ENCODE measurements at regions not wholly inside any gene's neighbourhood (a gene's known extent, or its start where the extent isn't known, plus 50 kb on each side); places are given as distances from the start of the nearest gene placed in this dataset.

DNA sequence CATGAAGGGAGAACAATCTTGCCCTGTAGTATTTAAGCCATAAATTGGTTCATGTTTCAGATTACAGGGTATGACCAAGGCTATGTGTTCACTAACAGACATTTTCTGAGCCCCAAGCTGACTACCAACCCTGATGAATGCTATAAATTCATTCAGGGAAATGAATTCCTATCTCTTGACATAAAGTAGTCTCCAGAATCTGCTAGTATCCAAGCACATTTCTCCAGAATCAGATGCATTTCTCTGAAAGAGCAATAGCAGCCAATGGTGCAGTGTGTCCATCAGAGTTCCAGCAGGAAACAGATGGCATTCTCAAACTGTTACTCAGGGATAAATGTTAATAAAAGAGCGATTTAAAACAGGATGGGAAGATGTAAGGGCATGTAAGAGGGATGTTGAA is 226.4 kb downstream of the COG6 start:
- Histone ChIP-seq H3K27ac (no peak overlapping the region), H3K36me3 (replicated peaks; ENCODE audit: insufficient read depth, low read depth) (no peaks in the 10 kb centered on the region), H3K4me2 (no peak overlapping the region), H3K27me3 (no peaks in the 10 kb centered on the region), H3K9me3 (ENCODE audit: low read depth) (no peaks in the 10 kb centered on the region), H3K4me1 (ENCODE audit: insufficient read depth) (no peaks in the 10 kb centered on the region), H3K9me2 (replicated peaks; ENCODE audit: insufficient read depth) (no peaks in the 10 kb centered on the region), H4K20me1 (ENCODE audit: insufficient read depth, poor library complexity, severe bottlenecking) (no peaks in the 10 kb centered on the region), H3K79me2 (no peaks in the 10 kb centered on the region), H3K4me3 (no peak overlapping the region), H2AFZ (no peak overlapping the region)
- DNase-seq (ENCODE audit: low spot score), result no peak
- TF ChIP-seq EZH2phosphoT487 (IDR thresholded peaks at IDR 0.05; ENCODE audit: low read depth, severe bottlenecking, unreplicated experiment) (no peak), EZH2 (IDR thresholded peaks at IDR 0.05; ENCODE audit: borderline replicate concordance) (no peak)
- TF ChIP-seq, protein P1, sequence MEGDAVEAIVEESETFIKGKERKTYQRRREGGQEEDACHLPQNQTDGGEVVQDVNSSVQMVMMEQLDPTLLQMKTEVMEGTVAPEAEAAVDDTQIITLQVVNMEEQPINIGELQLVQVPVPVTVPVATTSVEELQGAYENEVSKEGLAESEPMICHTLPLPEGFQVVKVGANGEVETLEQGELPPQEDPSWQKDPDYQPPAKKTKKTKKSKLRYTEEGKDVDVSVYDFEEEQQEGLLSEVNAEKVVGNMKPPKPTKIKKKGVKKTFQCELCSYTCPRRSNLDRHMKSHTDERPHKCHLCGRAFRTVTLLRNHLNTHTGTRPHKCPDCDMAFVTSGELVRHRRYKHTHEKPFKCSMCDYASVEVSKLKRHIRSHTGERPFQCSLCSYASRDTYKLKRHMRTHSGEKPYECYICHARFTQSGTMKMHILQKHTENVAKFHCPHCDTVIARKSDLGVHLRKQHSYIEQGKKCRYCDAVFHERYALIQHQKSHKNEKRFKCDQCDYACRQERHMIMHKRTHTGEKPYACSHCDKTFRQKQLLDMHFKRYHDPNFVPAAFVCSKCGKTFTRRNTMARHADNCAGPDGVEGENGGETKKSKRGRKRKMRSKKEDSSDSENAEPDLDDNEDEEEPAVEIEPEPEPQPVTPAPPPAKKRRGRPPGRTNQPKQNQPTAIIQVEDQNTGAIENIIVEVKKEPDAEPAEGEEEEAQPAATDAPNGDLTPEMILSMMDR (IDR thresholded peaks at IDR 0.05; ENCODE audit: poor library complexity), result no peak
- WGBS (ENCODE audit: low lambda C conversion rate, missing lambda C conversion rate), result 63% methylated on average over 1 of the region's 1 CpG

DNA sequence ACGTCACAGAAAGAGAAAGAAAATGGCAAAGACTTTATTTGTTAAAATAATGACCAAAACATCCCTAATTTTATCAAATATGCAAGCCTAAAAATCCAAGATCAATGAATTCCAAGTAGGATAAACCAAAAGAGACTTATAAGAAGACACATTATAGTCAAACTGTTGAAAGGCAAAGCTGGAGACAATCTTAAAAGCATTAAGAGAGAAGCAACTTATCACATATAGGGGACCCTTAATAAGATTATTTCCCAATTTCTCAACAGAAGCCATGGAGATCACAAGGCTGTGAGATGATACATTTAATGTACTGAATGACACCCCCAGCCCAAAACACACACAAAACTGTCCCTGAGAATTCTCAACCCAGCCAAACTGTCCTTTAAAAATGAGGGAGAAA is 228.7 kb downstream of the COG6 start:
- H3K79me2 ChIP-seq, result no peaks in the 10 kb centered on the region
- no peaks in the 10 kb centered on the region for H3K4me1 ChIP-seq (ENCODE audit: insufficient read depth)
- WGBS (ENCODE audit: low lambda C conversion rate, missing lambda C conversion rate), result 37% methylated on average over 1 of the region's 1 CpG
- no peak for TF ChIP-seq EZH2 (IDR thresholded peaks at IDR 0.05; ENCODE audit: borderline replicate concordance)
- TF ChIP-seq, protein P1 (IDR thresholded peaks at IDR 0.05; ENCODE audit: poor library complexity), result no peak
- no peaks in the 10 kb centered on the region for H3K36me3 ChIP-seq (replicated peaks; ENCODE audit: insufficient read depth, low read depth)
- H2AFZ ChIP-seq, result no peak overlapping the region
- H3K4me2 ChIP-seq, result no peak overlapping the region
- DNase-seq (ENCODE audit: low spot score), result no peak
- H3K4me3 ChIP-seq, result no peak overlapping the region
- H3K27me3 ChIP-seq, result no peaks in the 10 kb centered on the region
- H4K20me1 ChIP-seq (ENCODE audit: insufficient read depth, poor library complexity, severe bottlenecking), result no peaks in the 10 kb centered on the region
- no peaks in the 10 kb centered on the region for H3K9me2 ChIP-seq (replicated peaks; ENCODE audit: insufficient read depth)
- H3K9me3 ChIP-seq (ENCODE audit: low read depth), result no peaks in the 10 kb centered on the region
- H3K27ac ChIP-seq, result no peak overlapping the region

DNA sequence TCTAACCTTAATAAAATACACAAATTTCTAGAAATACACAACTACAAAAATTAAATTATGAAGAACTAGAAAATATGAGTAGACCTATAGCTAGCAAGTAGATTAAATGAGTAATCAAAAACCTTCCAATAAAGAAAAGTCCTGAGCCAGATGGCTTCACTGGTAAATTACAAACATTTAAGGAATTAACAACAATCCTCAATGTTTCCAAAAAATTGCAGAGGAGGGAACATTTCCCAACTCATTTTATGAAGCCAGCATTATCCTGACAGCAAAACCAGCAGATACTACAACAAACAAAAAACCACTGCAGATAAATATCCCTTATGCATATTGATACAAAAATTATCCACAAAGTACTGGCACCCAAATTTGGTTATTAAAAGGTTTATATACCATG is 230.9 kb downstream of the COG6 start:
- Histone ChIP-seq H3K27ac (no peak overlapping the region), H3K79me2 (no peaks in the 10 kb centered on the region), H3K27me3 (no peaks in the 10 kb centered on the region), H3K4me1 (ENCODE audit: insufficient read depth) (no peaks in the 10 kb centered on the region), H3K36me3 (replicated peaks; ENCODE audit: insufficient read depth, low read depth) (no peaks in the 10 kb centered on the region), H3K4me2 (no peak overlapping the region), H4K20me1 (ENCODE audit: insufficient read depth, poor library complexity, severe bottlenecking) (no peaks in the 10 kb centered on the region), H3K9me2 (replicated peaks; ENCODE audit: insufficient read depth) (no peaks in the 10 kb centered on the region), H3K4me3 (no peak overlapping the region), H2AFZ (no peak overlapping the region), H3K9me3 (ENCODE audit: low read depth) (no peaks in the 10 kb centered on the region)
- no peak for DNase-seq (ENCODE audit: low spot score)
- TF ChIP-seq EZH2phosphoT487 (IDR thresholded peaks at IDR 0.05; ENCODE audit: low read depth, severe bottlenecking, unreplicated experiment), result no peak

DNA sequence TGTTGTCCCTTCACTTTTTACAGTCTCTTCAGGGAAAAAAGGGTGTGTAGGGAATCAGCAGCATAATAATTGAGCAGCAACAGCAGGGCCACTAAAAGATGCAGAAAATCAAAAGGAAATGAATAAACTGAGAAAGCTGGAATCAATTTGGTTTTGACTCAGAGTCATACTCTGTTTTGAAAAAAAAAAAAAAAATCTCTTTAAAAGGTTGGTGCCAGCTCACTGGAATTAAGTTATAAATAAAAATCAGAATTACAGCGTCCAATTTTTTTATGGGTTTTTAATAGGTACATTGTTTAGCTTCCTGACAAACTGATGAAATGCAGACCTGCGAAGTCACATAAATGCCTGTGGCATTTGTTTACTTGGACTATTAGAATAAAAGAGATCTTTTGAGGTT is 231.9 kb downstream of the COG6 start:
- no peaks in the 10 kb centered on the region for H3K4me1 ChIP-seq (ENCODE audit: insufficient read depth)
- no peak for TF ChIP-seq EZH2phosphoT487 (IDR thresholded peaks at IDR 0.05; ENCODE audit: low read depth, severe bottlenecking, unreplicated experiment)
- TF ChIP-seq, protein P1 (IDR thresholded peaks at IDR 0.05; ENCODE audit: poor library complexity), result no peak
- no peak for TF ChIP-seq EZH2 (IDR thresholded peaks at IDR 0.05; ENCODE audit: borderline replicate concordance)
- DNase-seq (ENCODE audit: low spot score), result no peak
- no peak overlapping the region for H3K4me3 ChIP-seq
- H3K27me3 ChIP-seq, result no peaks in the 10 kb centered on the region
- no peaks in the 10 kb centered on the region for H3K36me3 ChIP-seq (replicated peaks; ENCODE audit: insufficient read depth, low read depth)
- WGBS (ENCODE audit: low lambda C conversion rate, missing lambda C conversion rate), result 47% methylated on average over 2 of the region's 2 CpGs
- no peaks in the 10 kb centered on the region for H3K9me3 ChIP-seq (ENCODE audit: low read depth)
- H4K20me1 ChIP-seq (ENCODE audit: insufficient read depth, poor library complexity, severe bottlenecking), result no peaks in the 10 kb centered on the region
- H3K79me2 ChIP-seq, result no peaks in the 10 kb centered on the region
- H3K9me2 ChIP-seq (replicated peaks; ENCODE audit: insufficient read depth), result no peaks in the 10 kb centered on the region
- no peak overlapping the region for H3K4me2 ChIP-seq
- no peak overlapping the region for H2AFZ ChIP-seq
- H3K27ac ChIP-seq, result no peak overlapping the region
